ENCODE measurements at regions not wholly inside any gene's neighbourhood (a gene's known extent, or its start where the extent isn't known, plus 50 kb on each side); places are given as distances from the start of the nearest gene placed in this dataset.

- no peak for TF ChIP-seq CTCF (IDR thresholded peaks at IDR 0.05)
- no peak for TF ChIP-seq POLR2A (IDR thresholded peaks at IDR 0.05)
These were observed 1343.8 kb upstream of the LRRTM1 start for GRCh38 chr2:81648370-81648769.

Data from body of pancreas (tissue), 4 donors.